HL-60 (cell line): ENCODE measurements at regions not wholly inside any gene's neighbourhood (a gene's known extent, or its start where the extent isn't known, plus 50 kb on each side); places are given as distances from the start of the nearest gene placed in this dataset.

Experiments
- DNase-seq, 2 experiments: peaks; one replicate each; pipeline ENCODE4 v3.0.0-alpha.2; 2010 to 2020; ENCODE audit warnings: low read depth in 1 of 2, low spot score in 1 of 2
- H3K27ac ChIP-seq: fragments of 250-450 bp; sonication (Bioruptor Pico); replicated peaks from 2 replicates; pipeline ENCODE4 v1.5.1; 2020; ENCODE audit warnings: mild to moderate bottlenecking, moderate library complexity
- H3K27me3 ChIP-seq: fragments of 250-450 bp; sonication (Bioruptor Pico); 2 replicates; pipeline ENCODE4 v1.5.1; 2021; ENCODE audit warnings: mild to moderate bottlenecking, moderate library complexity; ENCODE audit not compliant: insufficient read depth, poor library complexity, severe bottlenecking
- H3K4me3 ChIP-seq: replicated peaks from 2 replicates; pipeline ENCODE4 v1.5.1; 2011; ENCODE audit warnings: mild to moderate bottlenecking, control low read depth, low read length; ENCODE audit not compliant: insufficient read depth
- CTCF ChIP-seq: IDR thresholded peaks from one replicate; pipeline ENCODE4 v1.5.1; 2011; ENCODE audit warnings: low read length, control low read depth, inconsistent platforms; ENCODE audit not compliant: insufficient read depth
- GABPA ChIP-seq: IDR thresholded peaks from 2 replicates; pipeline ENCODE4 v1.6.1; 2012; ENCODE audit warnings: low read depth
- POLR2AphosphoS5 ChIP-seq: IDR thresholded peaks from 2 replicates; pipeline ENCODE4 v1.6.1; 2012; ENCODE audit warnings: low read depth
- SPI1 ChIP-seq: IDR thresholded peaks from 2 replicates; pipeline ENCODE4 v1.6.1; 2012; ENCODE audit warnings: low read depth, mild to moderate bottlenecking, borderline replicate concordance
- TF ChIP-seq, protein P1 (sequence below): IDR thresholded peaks from 2 replicates; pipeline ENCODE4 v1.6.1; 2012; ENCODE audit warnings: low read depth; ENCODE audit not compliant: insufficient replicate concordance

DNA sequence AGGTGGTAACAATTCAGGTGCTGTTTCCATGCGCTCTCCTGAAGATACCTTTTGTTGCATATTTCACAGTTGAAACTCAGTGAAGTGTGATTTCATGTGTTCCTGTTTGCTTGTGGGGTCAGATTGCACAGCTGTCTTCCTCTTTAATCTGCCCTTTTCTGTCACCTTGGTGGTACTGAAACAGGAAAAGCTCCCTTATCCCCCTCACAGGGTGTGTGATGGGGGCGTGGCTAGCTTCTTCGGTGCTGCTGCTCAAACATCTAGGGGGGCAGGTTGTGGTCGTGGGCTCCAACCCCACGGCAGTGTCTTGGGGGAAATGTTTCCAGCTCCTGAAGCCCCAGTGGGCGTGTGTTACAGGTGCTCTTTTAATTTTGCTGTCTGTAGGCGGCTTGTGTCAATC lies 107.4 kb upstream of the KLF14 start:
- Histone ChIP-seq H3K4me3 (no peak overlapping the region), H3K27ac (no peak overlapping the region), H3K27me3 (no peaks in the 10 kb centered on the region)
- DNase-seq = no peak
- TF ChIP-seq, protein P1, sequence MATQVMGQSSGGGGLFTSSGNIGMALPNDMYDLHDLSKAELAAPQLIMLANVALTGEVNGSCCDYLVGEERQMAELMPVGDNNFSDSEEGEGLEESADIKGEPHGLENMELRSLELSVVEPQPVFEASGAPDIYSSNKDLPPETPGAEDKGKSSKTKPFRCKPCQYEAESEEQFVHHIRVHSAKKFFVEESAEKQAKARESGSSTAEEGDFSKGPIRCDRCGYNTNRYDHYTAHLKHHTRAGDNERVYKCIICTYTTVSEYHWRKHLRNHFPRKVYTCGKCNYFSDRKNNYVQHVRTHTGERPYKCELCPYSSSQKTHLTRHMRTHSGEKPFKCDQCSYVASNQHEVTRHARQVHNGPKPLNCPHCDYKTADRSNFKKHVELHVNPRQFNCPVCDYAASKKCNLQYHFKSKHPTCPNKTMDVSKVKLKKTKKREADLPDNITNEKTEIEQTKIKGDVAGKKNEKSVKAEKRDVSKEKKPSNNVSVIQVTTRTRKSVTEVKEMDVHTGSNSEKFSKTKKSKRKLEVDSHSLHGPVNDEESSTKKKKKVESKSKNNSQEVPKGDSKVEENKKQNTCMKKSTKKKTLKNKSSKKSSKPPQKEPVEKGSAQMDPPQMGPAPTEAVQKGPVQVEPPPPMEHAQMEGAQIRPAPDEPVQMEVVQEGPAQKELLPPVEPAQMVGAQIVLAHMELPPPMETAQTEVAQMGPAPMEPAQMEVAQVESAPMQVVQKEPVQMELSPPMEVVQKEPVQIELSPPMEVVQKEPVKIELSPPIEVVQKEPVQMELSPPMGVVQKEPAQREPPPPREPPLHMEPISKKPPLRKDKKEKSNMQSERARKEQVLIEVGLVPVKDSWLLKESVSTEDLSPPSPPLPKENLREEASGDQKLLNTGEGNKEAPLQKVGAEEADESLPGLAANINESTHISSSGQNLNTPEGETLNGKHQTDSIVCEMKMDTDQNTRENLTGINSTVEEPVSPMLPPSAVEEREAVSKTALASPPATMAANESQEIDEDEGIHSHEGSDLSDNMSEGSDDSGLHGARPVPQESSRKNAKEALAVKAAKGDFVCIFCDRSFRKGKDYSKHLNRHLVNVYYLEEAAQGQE = no peak
- no peak for TF ChIP-seq SPI1
- TF ChIP-seq GABPA = no peak
- TF ChIP-seq POLR2AphosphoS5 = no peak
- no peak for TF ChIP-seq CTCF

- no peak overlapping the region for H3K4me3 ChIP-seq
- no peak overlapping the region for H3K27ac ChIP-seq
- H3K27me3 ChIP-seq = no peaks in the 10 kb centered on the region
- TF ChIP-seq GABPA (no peak), SPI1 (no peak), POLR2AphosphoS5 (no peak), CTCF (no peak)
- TF ChIP-seq, protein P1 = no peak
- no peak for DNase-seq
Measured at GRCh38 chr7:130843703-130844102, 109.7 kb upstream of the KLF14 start.

DNA sequence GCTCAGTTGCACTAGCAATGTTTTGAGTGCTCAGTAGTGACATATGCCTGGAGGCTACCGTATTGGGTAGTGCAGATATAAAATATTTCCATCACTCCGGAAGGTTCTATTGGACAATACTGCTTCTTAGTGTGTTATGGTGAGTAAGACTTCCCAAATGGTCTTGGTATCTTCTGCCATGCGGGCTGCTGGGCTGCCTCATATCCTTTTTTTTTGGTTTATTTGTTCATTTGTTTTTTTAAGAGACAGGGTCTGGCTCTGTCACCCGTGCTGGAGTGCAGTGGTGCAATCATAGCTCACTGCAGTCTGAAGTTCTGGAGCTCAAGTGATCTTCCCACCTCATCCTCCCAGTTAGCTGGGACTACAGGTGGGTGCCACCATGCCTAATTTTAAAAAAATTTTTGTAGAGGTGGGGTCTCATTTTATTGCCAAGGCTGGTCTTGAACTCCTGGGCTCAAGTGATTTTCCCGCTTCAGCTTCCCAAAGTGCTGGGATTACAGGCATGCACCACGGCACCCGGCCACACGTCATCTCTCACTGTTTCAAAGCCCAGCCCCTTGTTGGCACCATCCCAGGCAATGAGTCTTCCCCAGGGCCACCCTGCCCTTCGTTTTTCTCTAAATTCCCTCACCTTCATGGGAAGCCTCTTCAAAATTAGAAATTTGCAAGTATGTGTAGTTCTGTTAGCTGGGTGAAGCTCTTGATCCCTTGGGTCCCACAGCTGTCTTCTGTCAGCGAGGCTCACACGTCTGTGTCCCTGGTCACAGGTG lies 111.0 kb upstream of the KLF14 start:
- Histone ChIP-seq H3K27me3 (no peaks in the 10 kb centered on the region), H3K4me3 (no peak overlapping the region), H3K27ac (no peak overlapping the region)
- no peak for DNase-seq
- TF ChIP-seq CTCF (no peak), SPI1 (no peak), POLR2AphosphoS5 (no peak), GABPA (no peak)
- TF ChIP-seq, protein P1 = no peak
